Panc1 (cell line): ENCODE measurements at regions not wholly inside any gene's neighbourhood (a gene's known extent, or its start where the extent isn't known, plus 50 kb on each side); places are given as distances from the start of the nearest gene placed in this dataset.

ENCODE experiments used
- TF ChIP-seq, protein P1 (sequence below): fragments of 450-650 bp; IDR thresholded peaks from 2 replicates; pipeline ENCODE4 v1.5.1; 2017; ENCODE audit warnings: mild to moderate bottlenecking
- TF ChIP-seq, protein P2 (sequence below), 2 experiments: IDR thresholded peaks; 2 replicates each; pipeline ENCODE4 v1.6.1; 2011 to 2012; ENCODE audit warnings: low read depth in 2 of 2, control low read depth in 1 of 2, low read length in 1 of 2, mild to moderate bottlenecking in 1 of 2, moderate library complexity in 1 of 2; ENCODE audit not compliant: insufficient read depth in 1 of 2

DNA sequence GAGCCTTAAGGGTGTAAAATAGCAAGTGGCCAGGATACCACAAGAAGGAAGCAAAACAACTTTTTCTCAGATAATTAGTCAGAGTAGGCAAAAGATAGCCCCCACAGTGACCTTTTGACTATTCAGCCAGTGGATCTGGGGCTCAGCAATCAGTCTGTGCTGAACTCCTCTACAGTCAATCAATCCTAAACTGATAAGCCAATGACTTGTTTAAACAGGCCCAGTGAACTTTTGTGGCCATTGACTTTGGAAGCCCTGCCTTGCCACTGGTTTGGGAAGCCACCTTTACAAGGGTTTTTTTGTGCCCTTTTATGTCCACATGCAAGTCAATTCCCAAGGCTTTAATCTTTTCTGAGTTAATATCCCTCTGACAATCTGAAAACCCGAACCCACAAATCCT, 1565.0 kb upstream of the WWC1 start:
- TF ChIP-seq, protein P1, sequence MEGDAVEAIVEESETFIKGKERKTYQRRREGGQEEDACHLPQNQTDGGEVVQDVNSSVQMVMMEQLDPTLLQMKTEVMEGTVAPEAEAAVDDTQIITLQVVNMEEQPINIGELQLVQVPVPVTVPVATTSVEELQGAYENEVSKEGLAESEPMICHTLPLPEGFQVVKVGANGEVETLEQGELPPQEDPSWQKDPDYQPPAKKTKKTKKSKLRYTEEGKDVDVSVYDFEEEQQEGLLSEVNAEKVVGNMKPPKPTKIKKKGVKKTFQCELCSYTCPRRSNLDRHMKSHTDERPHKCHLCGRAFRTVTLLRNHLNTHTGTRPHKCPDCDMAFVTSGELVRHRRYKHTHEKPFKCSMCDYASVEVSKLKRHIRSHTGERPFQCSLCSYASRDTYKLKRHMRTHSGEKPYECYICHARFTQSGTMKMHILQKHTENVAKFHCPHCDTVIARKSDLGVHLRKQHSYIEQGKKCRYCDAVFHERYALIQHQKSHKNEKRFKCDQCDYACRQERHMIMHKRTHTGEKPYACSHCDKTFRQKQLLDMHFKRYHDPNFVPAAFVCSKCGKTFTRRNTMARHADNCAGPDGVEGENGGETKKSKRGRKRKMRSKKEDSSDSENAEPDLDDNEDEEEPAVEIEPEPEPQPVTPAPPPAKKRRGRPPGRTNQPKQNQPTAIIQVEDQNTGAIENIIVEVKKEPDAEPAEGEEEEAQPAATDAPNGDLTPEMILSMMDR: no peak
- TF ChIP-seq, protein P2, sequence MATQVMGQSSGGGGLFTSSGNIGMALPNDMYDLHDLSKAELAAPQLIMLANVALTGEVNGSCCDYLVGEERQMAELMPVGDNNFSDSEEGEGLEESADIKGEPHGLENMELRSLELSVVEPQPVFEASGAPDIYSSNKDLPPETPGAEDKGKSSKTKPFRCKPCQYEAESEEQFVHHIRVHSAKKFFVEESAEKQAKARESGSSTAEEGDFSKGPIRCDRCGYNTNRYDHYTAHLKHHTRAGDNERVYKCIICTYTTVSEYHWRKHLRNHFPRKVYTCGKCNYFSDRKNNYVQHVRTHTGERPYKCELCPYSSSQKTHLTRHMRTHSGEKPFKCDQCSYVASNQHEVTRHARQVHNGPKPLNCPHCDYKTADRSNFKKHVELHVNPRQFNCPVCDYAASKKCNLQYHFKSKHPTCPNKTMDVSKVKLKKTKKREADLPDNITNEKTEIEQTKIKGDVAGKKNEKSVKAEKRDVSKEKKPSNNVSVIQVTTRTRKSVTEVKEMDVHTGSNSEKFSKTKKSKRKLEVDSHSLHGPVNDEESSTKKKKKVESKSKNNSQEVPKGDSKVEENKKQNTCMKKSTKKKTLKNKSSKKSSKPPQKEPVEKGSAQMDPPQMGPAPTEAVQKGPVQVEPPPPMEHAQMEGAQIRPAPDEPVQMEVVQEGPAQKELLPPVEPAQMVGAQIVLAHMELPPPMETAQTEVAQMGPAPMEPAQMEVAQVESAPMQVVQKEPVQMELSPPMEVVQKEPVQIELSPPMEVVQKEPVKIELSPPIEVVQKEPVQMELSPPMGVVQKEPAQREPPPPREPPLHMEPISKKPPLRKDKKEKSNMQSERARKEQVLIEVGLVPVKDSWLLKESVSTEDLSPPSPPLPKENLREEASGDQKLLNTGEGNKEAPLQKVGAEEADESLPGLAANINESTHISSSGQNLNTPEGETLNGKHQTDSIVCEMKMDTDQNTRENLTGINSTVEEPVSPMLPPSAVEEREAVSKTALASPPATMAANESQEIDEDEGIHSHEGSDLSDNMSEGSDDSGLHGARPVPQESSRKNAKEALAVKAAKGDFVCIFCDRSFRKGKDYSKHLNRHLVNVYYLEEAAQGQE (IDR thresholded peaks at IDR 0.05; ENCODE audit: insufficient read depth in 1 of 2, low read depth in 2 of 2, low read length in 1 of 2): no peak
